IMR-90 (cell line): ENCODE measurements at regions not wholly inside any gene's neighbourhood (a gene's known extent, or its start where the extent isn't known, plus 50 kb on each side); places are given as distances from the start of the nearest gene placed in this dataset.

Experiments
- ATAC-seq: fragments of 200-7000 bp; cut with Tn5 transposase; 2 replicates; pipeline ENCODE4 v1.9.1; 2020; ENCODE audit warnings: low read depth, mild to moderate bottlenecking, moderate library complexity
- BruUV-seq: library from RNA; stranded (reverse); fragments of 400-500 nt; replicated peaks from 2 replicates; lab custom pipeline; 2021; lab: Mats Ljungman, UMichigan
- CTCF ChIA-PET: fragments of 300-600 bp; formaldehyde crosslinking; extraction: SDS; loops from one replicate; lab custom pipeline; 2021; ENCODE audit warnings: antibody characterized with exemption; lab: Yijun Ruan, JAX
- POLR2A ChIA-PET: fragments of 300-600 bp; sonication (Branson Sonifier 250); formaldehyde crosslinking; loops from one replicate; lab custom pipeline; 2022; ENCODE audit warnings: antibody characterized with exemption; ENCODE audit not compliant: unreplicated experiment; lab: Charles Lee
- DNase-seq: peaks from one replicate; pipeline ENCODE4 v3.0.0; 2013
- H2AFZ ChIP-seq: replicated peaks from 2 replicates; pipeline ENCODE3; 2013; ENCODE audit warnings: low read length, mild to moderate bottlenecking; ENCODE audit not compliant: poor library complexity
- H2AK5ac ChIP-seq: 2 replicates; pipeline ENCODE4 v1.6.1; 2013; ENCODE audit warnings: low read depth, low read length, inconsistent platforms
- H2AK9ac ChIP-seq: replicated peaks from 2 replicates; pipeline ENCODE3; 2013; ENCODE audit warnings: mild to moderate bottlenecking, low read depth, low read length, moderate library complexity; ENCODE audit not compliant: poor library complexity
- H2BK120ac ChIP-seq: 2 replicates; pipeline ENCODE4 v1.6.1; 2013; ENCODE audit warnings: low read depth, low read length, inconsistent platforms
- H2BK15ac ChIP-seq: 3 replicates; pipeline ENCODE4 v1.6.1; 2013; ENCODE audit warnings: low read depth, low read length, inconsistent platforms
- H2BK20ac ChIP-seq: 2 replicates; pipeline ENCODE4 v1.6.1; 2013; ENCODE audit warnings: low read depth, mild to moderate bottlenecking, inconsistent platforms, low read length, moderate library complexity
- H2BK5ac ChIP-seq: 2 replicates; pipeline ENCODE4 v1.6.1; 2013; ENCODE audit warnings: mild to moderate bottlenecking, low read depth, low read length, inconsistent platforms; ENCODE audit not compliant: poor library complexity, severe bottlenecking
- H3K14ac ChIP-seq: replicated peaks from 2 replicates; pipeline ENCODE4 v1.6.1; 2013; ENCODE audit warnings: low read depth, low read length, inconsistent platforms
- H3K18ac ChIP-seq: 2 replicates; pipeline ENCODE4 v1.6.1; 2013; ENCODE audit warnings: low read depth, low read length, control low read depth
- H3K23ac ChIP-seq: 2 replicates; pipeline ENCODE4 v1.6.1; 2013; ENCODE audit warnings: low read depth, low read length, inconsistent platforms
- H3K27ac ChIP-seq: 2 replicates; pipeline ENCODE4 v1.5.1; 2013; ENCODE audit warnings: mild to moderate bottlenecking, control low read depth, low read length; ENCODE audit not compliant: insufficient read depth
- H3K27me3 ChIP-seq: 2 replicates; pipeline ENCODE4 v1.6.1; 2013; ENCODE audit warnings: low read length; ENCODE audit not compliant: control insufficient read depth, insufficient read depth
- H3K36me3 ChIP-seq: 2 replicates; pipeline ENCODE4 v1.6.1; 2013; ENCODE audit warnings: low read length, mixed read lengths; ENCODE audit not compliant: control insufficient read depth, insufficient read depth
- H3K4ac ChIP-seq: 2 replicates; pipeline ENCODE4 v1.6.1; 2013; ENCODE audit warnings: low read depth, low read length, inconsistent platforms
- H3K4me1 ChIP-seq: 2 replicates; pipeline ENCODE4 v1.6.1; 2013; ENCODE audit warnings: low read length, mixed read lengths; ENCODE audit not compliant: control insufficient read depth, insufficient read depth
- H3K4me2 ChIP-seq: 2 replicates; pipeline ENCODE4 v1.6.1; 2013; ENCODE audit warnings: low read depth, mild to moderate bottlenecking, control low read depth, low read length, moderate library complexity
- H3K4me3 ChIP-seq: 2 replicates; pipeline ENCODE4 v1.5.1; 2013; ENCODE audit warnings: low read depth, mild to moderate bottlenecking, control low read depth, low read length, moderate library complexity; ENCODE audit not compliant: insufficient read depth
- H3K56ac ChIP-seq: 2 replicates; pipeline ENCODE4 v1.6.1; 2013; ENCODE audit warnings: low read length, inconsistent platforms; ENCODE audit not compliant: insufficient read depth; ENCODE audit errors: extremely low read depth
- H3K79me1 ChIP-seq, 2 experiments: 2 replicates each; pipeline ENCODE4 v1.6.1; 2013; ENCODE audit warnings: low read length in 2 of 2, inconsistent platforms in 1 of 2, low read depth in 1 of 2
- H3K9ac ChIP-seq: 2 replicates; pipeline ENCODE4 v1.6.1; 2013; ENCODE audit warnings: low read depth, low read length, control low read depth
- H3K9me1 ChIP-seq: 2 replicates; pipeline ENCODE4 v1.6.1; 2013; ENCODE audit warnings: low read length, inconsistent platforms; ENCODE audit not compliant: insufficient read depth
- H3K9me3 ChIP-seq: 2 replicates; pipeline ENCODE4 v1.6.1; 2013; ENCODE audit warnings: low read length; ENCODE audit not compliant: control insufficient read depth, insufficient read depth
- H4K20me1 ChIP-seq: 2 replicates; pipeline ENCODE4 v1.6.1; 2013; ENCODE audit warnings: low read length, inconsistent platforms; ENCODE audit not compliant: insufficient read depth
- H4K5ac ChIP-seq: 2 replicates; pipeline ENCODE4 v1.6.1; 2013; ENCODE audit warnings: mild to moderate bottlenecking, low read depth, low read length, control low read depth
- H4K8ac ChIP-seq, 2 experiments: 2 replicates each; pipeline ENCODE4 v1.6.1; 2013; ENCODE audit warnings: low read depth in 2 of 2, low read length in 2 of 2, control low read depth in 1 of 2, inconsistent platforms in 1 of 2
- H4K91ac ChIP-seq: 2 replicates; pipeline ENCODE4 v1.6.1; 2013; ENCODE audit warnings: low read depth, low read length, inconsistent platforms; ENCODE audit not compliant: insufficient read depth
- CEBPB ChIP-seq: IDR thresholded peaks from 2 replicates; pipeline ENCODE4 v1.6.1; 2012; ENCODE audit warnings: low read depth, low read length, improper control_type of control experiment
- CHD1 ChIP-seq: IDR thresholded peaks from 2 replicates; pipeline ENCODE4 v1.6.1; 2012; ENCODE audit warnings: low read depth, low read length, improper control_type of control experiment
- CTCF ChIP-seq: conservative IDR thresholded peaks from 2 replicates; pipeline ENCODE4 v1.5.1; 2012; ENCODE audit warnings: mild to moderate bottlenecking, low read depth, low read length, improper control_type of control experiment
- FOS ChIP-seq: fragments of 150-350 bp; IDR thresholded peaks from 2 replicates; pipeline ENCODE4 v1.6.1; 2016; ENCODE audit warnings: low read depth, low read length
- MAFK ChIP-seq: IDR thresholded peaks from 2 replicates; pipeline ENCODE4 v1.6.1; 2012; ENCODE audit warnings: low read depth, low read length, improper control_type of control experiment
- MXI1 ChIP-seq: IDR thresholded peaks from 2 replicates; pipeline ENCODE4 v1.6.1; 2012; ENCODE audit warnings: low read depth, mild to moderate bottlenecking, low read length, moderate library complexity, borderline replicate concordance
- POLR2A ChIP-seq: IDR thresholded peaks from 2 replicates; pipeline ENCODE4 v1.6.1; 2012; ENCODE audit warnings: mild to moderate bottlenecking, low read depth, low read length
- RAD21 ChIP-seq: IDR thresholded peaks from 2 replicates; pipeline ENCODE4 v1.6.1; 2012; ENCODE audit warnings: low read length, improper control_type of control experiment
- WGBS, 2 experiments: methylation state at CpG; one replicate each; pipeline versions ENCODE4 v1.1.5 to v1.1.7; 2013; ENCODE audit warnings: missing lambda C conversion rate in 2 of 2; ENCODE audit not compliant: insufficient read length in 1 of 2; ENCODE audit errors: extremely low coverage in 2 of 2; 5-methylcytosine and 5-hydroxymethylcytosine counted together
- dilution Hi-C: fragments of 300-500 bp; cut with HindIII; formaldehyde crosslinking; loops from one replicate; pipeline ENCODE4 v1.14.3; 2018; ENCODE audit warnings: low sequenced_read_pairs; ENCODE audit not compliant: unreplicated experiment
- in situ Hi-C: fragments of 300-500 bp; cut with MboI; formaldehyde crosslinking; loops from 3 replicates; pipeline ENCODE4 v1.14.3; 2019; ENCODE audit warnings: low sequenced_read_pairs, inconsistent platforms, mixed read lengths
- intact Hi-C: fragments of 100-400 bp; cut with micrococcal nuclease; formaldehyde crosslinking; loops from 2 replicates; pipeline ENCODE4 v1.10.0; 2022

- Histone ChIP-seq H4K91ac (no peak overlapping the region), H3K36me3 (no peaks in the 10 kb centered on the region), H3K18ac (no peak overlapping the region), H2AK9ac (no peak overlapping the region), H2AFZ (no peak overlapping the region), H3K4me1 (no peaks in the 10 kb centered on the region), H2AK5ac (no peak overlapping the region), H3K27me3 (no peaks in the 10 kb centered on the region; the same call in 1 of the 2 replicates), H3K4me3 (no peak overlapping the region), H3K9ac (no peak overlapping the region), H2BK15ac (no peak overlapping the region), H3K79me1 (no peaks in the 10 kb centered on the region), H2BK5ac (no peak overlapping the region), H3K9me3 (peaks cover 3% of the 10 kb centered on the region; the same call in 1 of the 2 replicates), H4K20me1 (no peaks in the 10 kb centered on the region), H3K56ac (no peak overlapping the region), H2BK120ac (no peak overlapping the region), H3K14ac (no peak overlapping the region), H3K23ac (no peak overlapping the region), H4K5ac (no peak overlapping the region), H3K4ac (no peak overlapping the region), H3K4me2 (no peak overlapping the region), H3K9me1 (no peaks in the 10 kb centered on the region), H4K8ac (no peak overlapping the region), H2BK20ac (no peak overlapping the region), H3K27ac (no peak overlapping the region)
- WGBS, 2 experiments, result no CpG with 5 or more reads among the region's 10 CpGs
- in situ Hi-C loops (no loop called here), dilution Hi-C loops (no loop called here), intact Hi-C loops (no loop called here)
- no peak for DNase-seq
- TF ChIP-seq POLR2A, result no peak
- no peak for TF ChIP-seq FOS
- no peak for TF ChIP-seq CEBPB
- TF ChIP-seq MAFK, result no peak
- no peak for TF ChIP-seq CHD1
- TF ChIP-seq MXI1, result no peak
- no peak for TF ChIP-seq CTCF
- no peak for TF ChIP-seq RAD21
- no TSS peak for BruUV-seq
- CTCF ChIA-PET, result no interaction called here
- POLR2A ChIA-PET, result no interaction called here
- ATAC-seq, result no peak
Observed at GRCh38 chr20:48448666-48449600, 378.9 kb downstream of the PREX1 start.
